Breast epithelium (tissue), 3 donors: ENCODE measurements at regions not wholly inside any gene's neighbourhood (a gene's known extent, or its start where the extent isn't known, plus 50 kb on each side); places are given as distances from the start of the nearest gene placed in this dataset.

Experiments used
- CTCF ChIP-seq, 3 donors: fragments of 450-650 bp; IDR thresholded peaks; one replicate each; pipeline ENCODE4 v1.5.1; 2016 to 2017; ENCODE audit warnings: antibody characterized with exemption in 3 of 3, mild to moderate bottlenecking in 3 of 3, moderate library complexity in 3 of 3
- POLR2AphosphoS5 ChIP-seq, 3 donors: sonication (generic); formaldehyde crosslinking; IDR thresholded peaks; one replicate each; pipeline ENCODE4 v1.6.1; 2017; ENCODE audit warnings: antibody characterized with exemption in 3 of 3

- TF ChIP-seq CTCF (IDR thresholded peaks at IDR 0.05) (no peak), POLR2AphosphoS5 (IDR thresholded peaks at IDR 0.05) (no peak)
These were observed 498.3 kb downstream of the IRX1 start for GRCh38 chr5:4093970-4094369.
